ENCODE measurements at regions not wholly inside any gene's neighbourhood (a gene's known extent, or its start where the extent isn't known, plus 50 kb on each side); places are given as distances from the start of the nearest gene placed in this dataset.
A peak's percentile ranks its signal among the peaks of the same experiment; 100 is the strongest.

DNA sequence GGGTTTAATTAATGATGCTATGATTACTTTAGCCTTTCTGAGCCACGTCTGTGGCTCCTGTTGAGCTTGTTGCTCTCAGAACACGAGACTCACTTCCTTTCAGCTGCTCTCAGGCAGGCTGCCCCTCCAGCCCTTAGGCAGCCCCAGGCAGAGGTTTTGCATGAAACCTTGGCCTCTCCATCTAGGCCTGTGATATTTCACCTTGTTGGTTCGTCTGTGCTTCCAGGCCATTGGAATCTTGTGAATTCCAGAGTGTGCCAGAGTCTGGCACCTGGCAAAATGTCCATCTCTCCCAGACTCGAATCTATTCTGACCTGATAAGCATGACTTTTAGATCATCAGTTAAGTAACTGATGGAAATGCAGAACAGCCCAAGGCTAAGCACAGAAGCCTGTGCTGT lies 254.1 kb downstream of the LOXHD1 start:
- no peak for FAIRE-seq
- TF ChIP-seq, protein P1, sequence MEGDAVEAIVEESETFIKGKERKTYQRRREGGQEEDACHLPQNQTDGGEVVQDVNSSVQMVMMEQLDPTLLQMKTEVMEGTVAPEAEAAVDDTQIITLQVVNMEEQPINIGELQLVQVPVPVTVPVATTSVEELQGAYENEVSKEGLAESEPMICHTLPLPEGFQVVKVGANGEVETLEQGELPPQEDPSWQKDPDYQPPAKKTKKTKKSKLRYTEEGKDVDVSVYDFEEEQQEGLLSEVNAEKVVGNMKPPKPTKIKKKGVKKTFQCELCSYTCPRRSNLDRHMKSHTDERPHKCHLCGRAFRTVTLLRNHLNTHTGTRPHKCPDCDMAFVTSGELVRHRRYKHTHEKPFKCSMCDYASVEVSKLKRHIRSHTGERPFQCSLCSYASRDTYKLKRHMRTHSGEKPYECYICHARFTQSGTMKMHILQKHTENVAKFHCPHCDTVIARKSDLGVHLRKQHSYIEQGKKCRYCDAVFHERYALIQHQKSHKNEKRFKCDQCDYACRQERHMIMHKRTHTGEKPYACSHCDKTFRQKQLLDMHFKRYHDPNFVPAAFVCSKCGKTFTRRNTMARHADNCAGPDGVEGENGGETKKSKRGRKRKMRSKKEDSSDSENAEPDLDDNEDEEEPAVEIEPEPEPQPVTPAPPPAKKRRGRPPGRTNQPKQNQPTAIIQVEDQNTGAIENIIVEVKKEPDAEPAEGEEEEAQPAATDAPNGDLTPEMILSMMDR (IDR thresholded peaks at IDR 0.05; ENCODE audit: insufficient read depth, low read length, severe bottlenecking) = no peak
- no peak for DNase-seq (ENCODE audit: low read depth)
- no peaks in the 10 kb centered on the region for H3K36me3 ChIP-seq (ENCODE audit: control insufficient read depth, insufficient read depth, low read length)
- no peaks in the 10 kb centered on the region for H3K27me3 ChIP-seq (ENCODE audit: control insufficient read depth, insufficient read depth, low read length)
- H3K4me3 ChIP-seq (ENCODE audit: low read depth, low read length) = no peak overlapping the region

DNA sequence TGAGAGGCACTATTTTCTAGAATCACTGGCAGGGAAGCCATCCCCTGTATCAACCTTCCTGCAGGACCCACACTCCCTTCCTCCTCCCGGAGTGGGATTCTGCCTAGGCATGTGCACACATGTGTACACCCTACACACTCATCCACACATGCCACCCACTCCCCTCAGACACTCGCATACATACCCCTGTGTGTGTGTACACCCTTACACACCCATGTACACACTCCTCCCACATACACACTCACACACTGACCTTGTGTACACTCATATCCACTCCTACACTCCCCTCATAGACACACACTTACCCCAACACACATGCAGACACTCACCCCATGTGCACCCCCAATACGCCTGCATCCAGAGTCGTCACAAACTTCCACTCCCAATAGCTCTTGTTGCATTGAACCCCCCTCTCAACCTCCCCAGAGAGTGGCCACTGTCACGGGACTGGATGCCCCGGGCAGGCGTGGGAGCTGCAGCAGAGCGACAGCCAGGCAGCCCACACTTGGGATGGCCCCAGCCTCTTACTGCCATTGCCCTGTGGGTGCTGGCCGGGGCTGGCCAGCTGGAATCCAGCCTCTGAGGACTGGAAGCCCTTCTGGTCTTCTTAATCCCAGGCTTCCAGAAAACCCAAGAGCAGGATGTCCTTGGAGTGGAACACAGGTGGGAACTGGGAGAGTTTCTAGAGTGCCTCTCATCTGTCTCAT lies 251.0 kb downstream of the LOXHD1 start:
- Histone ChIP-seq H3K27me3 (ENCODE audit: control insufficient read depth, insufficient read depth, low read length) (no peaks in the 10 kb centered on the region), H3K4me3 (ENCODE audit: low read depth, low read length) (no peak overlapping the region), H3K36me3 (ENCODE audit: control insufficient read depth, insufficient read depth, low read length) (no peaks in the 10 kb centered on the region)
- FAIRE-seq = peak; percentile 96
- no peak for DNase-seq (ENCODE audit: low read depth)
- TF ChIP-seq, protein P1 (IDR thresholded peaks at IDR 0.05; ENCODE audit: insufficient read depth, low read length, severe bottlenecking) = no peak

DNA sequence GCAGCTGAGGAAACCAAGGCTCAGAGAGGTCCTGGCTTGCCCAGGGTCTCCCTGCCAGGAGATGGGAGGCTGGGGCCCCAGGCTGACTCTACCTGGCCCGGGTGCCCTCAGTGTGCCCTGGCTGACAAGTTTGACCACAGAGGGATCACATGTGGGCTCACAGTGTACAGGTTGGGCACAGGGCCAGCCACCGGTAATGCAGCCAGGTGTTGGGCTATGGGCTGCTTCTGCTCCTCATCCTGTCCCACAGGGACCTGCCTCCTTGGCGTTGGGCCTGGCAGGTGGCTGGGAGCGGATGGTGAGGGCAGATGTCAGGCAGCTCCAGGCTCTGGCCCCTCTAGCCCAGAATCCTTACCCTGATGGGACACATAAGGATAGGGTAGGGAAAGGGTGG lies 250.5 kb downstream of the LOXHD1 start:
- Histone ChIP-seq H3K4me3 (ENCODE audit: low read depth, low read length) (no peak overlapping the region), H3K36me3 (ENCODE audit: control insufficient read depth, insufficient read depth, low read length) (no peaks in the 10 kb centered on the region), H3K27me3 (ENCODE audit: control insufficient read depth, insufficient read depth, low read length) (no peaks in the 10 kb centered on the region)
- TF ChIP-seq, protein P1 (IDR thresholded peaks at IDR 0.05; ENCODE audit: insufficient read depth, low read length, severe bottlenecking) = no peak
- DNase-seq (ENCODE audit: low read depth) = no peak
- FAIRE-seq = no peak

DNA sequence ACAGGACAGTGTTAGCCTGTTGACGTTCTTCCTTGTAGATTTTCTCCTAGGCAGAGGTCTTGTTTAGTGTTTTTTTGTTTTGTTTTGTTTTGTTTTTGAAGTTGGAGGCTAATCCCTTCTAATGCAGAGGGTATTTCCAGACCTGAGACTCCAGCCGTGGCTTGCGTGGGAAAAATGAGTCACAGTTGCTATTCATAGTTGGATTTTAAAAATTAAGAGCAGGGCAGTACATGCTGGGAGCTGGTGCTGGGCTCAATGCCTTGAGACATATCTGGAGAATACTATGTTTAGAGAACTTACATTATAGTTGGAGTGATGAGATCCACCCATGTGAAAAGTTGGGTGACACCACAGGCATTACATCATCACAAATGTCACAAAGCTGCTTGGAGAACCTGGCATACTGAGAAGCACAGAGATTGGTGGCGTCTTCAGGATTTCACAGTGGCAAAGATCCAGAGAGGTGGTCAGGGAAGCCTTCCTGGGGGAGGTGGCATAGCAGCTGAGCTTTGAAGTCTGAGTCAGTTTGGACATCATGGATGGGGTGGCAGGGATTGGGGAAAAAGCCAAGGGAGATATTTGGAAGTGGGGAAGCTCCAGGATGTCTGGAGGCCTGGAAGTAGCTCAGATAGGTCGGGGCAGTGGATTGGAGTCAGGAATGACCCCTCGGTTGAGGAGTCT lies 249.4 kb downstream of the LOXHD1 start:
- TF ChIP-seq, protein P1 (IDR thresholded peaks at IDR 0.05; ENCODE audit: insufficient read depth, low read length, severe bottlenecking) = no peak
- Histone ChIP-seq H3K27me3 (ENCODE audit: control insufficient read depth, insufficient read depth, low read length) (no peaks in the 10 kb centered on the region), H3K36me3 (ENCODE audit: control insufficient read depth, insufficient read depth, low read length) (no peaks in the 10 kb centered on the region), H3K4me3 (ENCODE audit: low read depth, low read length) (no peak overlapping the region)
- no peak for FAIRE-seq
- DNase-seq (ENCODE audit: low read depth) = peak; percentile 58

DNA sequence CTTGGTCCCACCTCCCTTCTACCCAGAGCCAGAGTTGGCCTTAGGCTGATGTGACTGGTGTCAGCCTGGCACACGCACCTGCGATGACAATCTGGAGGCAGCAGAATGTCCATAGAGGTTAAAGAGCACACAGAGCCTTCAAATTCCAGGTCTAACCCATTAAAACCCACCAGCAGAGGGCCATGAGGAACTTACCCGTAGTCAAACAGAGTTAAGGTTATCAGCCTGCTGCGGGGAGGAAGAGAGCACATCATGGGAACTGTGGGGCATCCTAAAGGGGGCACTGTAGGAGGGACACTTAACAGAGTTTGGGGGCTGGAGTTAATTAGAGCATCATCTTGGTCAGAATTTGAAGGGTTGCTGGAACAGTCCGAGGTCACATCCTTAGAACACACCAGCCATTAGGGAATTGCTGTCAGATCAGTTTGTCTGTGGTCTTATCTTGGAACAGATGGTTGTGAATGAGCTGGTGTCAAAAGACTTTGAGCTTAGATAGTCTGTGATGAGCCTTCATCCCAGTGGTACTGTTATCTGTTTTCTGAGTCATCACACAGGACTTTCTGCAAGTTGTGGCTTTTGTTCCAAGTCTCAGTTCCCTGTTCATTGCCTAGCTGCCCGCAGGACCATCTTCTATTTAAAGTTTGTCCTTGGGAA lies 248.6 kb downstream of the LOXHD1 start:
- no peak overlapping the region for H3K4me3 ChIP-seq (ENCODE audit: low read depth, low read length)
- H3K27me3 ChIP-seq (ENCODE audit: control insufficient read depth, insufficient read depth, low read length) = no peaks in the 10 kb centered on the region
- no peak for DNase-seq (ENCODE audit: low read depth)
- no peaks in the 10 kb centered on the region for H3K36me3 ChIP-seq (ENCODE audit: control insufficient read depth, insufficient read depth, low read length)
- peak; percentile 23 for FAIRE-seq
- TF ChIP-seq, protein P1 (IDR thresholded peaks at IDR 0.05; ENCODE audit: insufficient read depth, low read length, severe bottlenecking) = no peak
